ENCODE measurements at regions not wholly inside any gene's neighbourhood (a gene's known extent, or its start where the extent isn't known, plus 50 kb on each side); places are given as distances from the start of the nearest gene placed in this dataset.

- TF ChIP-seq ZFX (IDR thresholded peaks at IDR 0.05; ENCODE audit: borderline replicate concordance) = no peak
- TF ChIP-seq, protein P1, sequence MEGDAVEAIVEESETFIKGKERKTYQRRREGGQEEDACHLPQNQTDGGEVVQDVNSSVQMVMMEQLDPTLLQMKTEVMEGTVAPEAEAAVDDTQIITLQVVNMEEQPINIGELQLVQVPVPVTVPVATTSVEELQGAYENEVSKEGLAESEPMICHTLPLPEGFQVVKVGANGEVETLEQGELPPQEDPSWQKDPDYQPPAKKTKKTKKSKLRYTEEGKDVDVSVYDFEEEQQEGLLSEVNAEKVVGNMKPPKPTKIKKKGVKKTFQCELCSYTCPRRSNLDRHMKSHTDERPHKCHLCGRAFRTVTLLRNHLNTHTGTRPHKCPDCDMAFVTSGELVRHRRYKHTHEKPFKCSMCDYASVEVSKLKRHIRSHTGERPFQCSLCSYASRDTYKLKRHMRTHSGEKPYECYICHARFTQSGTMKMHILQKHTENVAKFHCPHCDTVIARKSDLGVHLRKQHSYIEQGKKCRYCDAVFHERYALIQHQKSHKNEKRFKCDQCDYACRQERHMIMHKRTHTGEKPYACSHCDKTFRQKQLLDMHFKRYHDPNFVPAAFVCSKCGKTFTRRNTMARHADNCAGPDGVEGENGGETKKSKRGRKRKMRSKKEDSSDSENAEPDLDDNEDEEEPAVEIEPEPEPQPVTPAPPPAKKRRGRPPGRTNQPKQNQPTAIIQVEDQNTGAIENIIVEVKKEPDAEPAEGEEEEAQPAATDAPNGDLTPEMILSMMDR (IDR thresholded peaks at IDR 0.05) = no peak
- H3K27ac ChIP-seq = no peak overlapping the region
These were observed 275.3 kb downstream of the SOX11 start for GRCh38 chr2:5967506-5967905.

DNA sequence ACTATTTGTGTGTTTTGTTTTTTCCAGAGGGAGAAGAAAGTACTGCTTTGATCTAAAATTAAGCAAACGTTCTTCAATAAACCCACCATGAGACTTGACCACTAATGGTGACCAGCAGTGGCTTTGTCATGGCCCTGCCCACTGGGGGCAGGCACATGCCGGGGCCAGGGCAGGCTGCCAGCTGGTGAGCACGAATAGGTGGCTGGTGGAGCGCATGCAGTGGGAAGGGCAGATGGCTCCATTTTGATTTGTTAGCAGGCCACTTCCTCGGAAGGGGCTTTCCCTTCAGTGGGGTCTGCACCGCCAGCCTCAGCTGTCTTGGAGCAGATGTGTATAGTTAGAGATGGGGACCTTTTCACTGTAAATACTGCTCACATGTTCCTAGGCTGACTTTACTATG is 277.1 kb downstream of the SOX11 start:
- H3K27ac ChIP-seq = no peak overlapping the region
- TF ChIP-seq, protein P1 (IDR thresholded peaks at IDR 0.05) = no peak
- no peak for TF ChIP-seq ZFX (IDR thresholded peaks at IDR 0.05; ENCODE audit: borderline replicate concordance)

DNA sequence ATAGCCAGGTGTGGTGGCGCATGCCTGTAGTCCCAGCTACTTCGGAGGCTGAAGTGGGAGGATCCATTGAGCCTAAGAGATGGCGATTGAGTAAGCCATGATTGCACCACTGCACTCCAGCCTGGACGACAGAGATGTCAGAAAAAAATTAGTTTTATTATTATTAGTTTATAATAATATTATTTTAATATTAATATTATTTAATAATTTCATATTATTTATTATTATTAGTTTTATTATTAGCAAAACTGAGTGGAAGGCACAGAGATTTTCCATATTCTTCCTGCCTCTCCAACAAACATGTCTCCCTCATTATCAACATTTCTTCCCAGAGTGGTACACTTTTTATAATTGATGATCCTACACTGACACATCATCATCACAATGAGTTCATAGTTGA is 278.2 kb downstream of the SOX11 start:
- TF ChIP-seq, protein P1 (IDR thresholded peaks at IDR 0.05) = no peak
- TF ChIP-seq ZFX (IDR thresholded peaks at IDR 0.05; ENCODE audit: borderline replicate concordance) = no peak
- H3K27ac ChIP-seq = no peak overlapping the region

DNA sequence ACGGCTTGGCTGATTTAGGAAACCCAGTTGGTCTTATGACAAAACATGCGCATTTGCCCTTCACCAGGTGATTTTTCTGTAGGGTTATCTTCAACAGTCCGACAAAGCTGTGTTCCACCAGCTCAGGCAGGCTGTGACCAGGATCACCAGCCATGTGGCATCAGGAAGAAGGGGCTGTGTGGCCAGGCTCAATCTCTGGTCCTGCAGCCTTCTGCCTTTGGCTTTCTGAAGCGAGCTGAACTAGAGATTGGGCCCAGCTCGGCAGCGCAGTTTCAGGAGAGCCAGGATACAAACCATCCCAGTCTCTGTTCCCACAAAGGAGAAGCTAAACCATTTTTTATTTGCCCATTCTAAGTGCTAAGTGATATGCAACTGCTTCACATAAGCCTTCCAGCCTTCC is 282.3 kb downstream of the SOX11 start:
- TF ChIP-seq, protein P1 (IDR thresholded peaks at IDR 0.05) = no peak
- H3K27ac ChIP-seq = no peak overlapping the region

DNA sequence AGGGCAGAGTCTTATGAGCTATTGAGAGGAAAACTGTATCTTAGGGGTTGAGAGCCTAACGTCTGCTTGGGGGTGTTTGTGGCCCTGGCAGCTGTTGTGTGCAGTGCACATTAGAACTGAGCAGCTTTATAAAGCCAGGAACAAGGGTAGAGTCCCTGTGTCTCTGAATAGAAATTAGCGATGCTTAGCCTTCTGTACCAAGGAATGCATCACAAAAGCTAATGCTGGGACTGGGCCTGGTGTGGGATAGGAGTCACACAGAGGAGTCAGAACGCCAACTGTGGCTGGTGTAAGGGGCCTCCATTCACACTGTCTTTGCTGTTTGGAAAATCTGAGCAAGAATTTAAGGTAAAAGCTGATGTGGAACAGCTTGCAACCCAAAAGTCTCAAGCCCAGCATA is 283.2 kb downstream of the SOX11 start:
- no peak for TF ChIP-seq ZFX (IDR thresholded peaks at IDR 0.05; ENCODE audit: borderline replicate concordance)
- TF ChIP-seq, protein P1 (IDR thresholded peaks at IDR 0.05) = no peak

DNA sequence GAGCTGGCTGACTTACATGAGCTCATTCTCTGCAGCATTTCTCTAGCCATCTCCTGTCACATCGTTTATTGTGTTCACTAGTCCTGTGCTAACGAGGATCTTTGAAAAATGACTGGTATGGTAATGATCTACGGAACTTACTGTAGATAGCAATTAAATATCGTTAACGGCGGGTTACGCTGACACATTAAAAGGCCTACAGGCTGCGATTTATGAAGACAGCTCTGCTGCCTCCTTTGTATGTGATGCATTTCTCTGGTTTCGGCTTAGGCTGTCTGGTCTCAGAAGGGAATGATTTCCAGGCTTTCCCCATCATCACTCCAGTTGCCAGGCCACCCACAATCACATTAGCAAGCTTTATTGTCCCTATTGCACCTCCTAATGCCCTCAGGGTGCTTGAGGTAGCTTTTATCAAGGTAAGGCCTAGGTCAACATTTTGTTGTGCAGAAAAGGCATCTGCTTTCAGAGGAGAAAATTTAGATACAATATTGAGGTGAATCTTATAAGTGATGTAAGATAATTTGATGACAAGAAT is 284.4 kb downstream of the SOX11 start:
- TF ChIP-seq, protein P1 (IDR thresholded peaks at IDR 0.05) = no peak
- TF ChIP-seq ZFX (IDR thresholded peaks at IDR 0.05; ENCODE audit: borderline replicate concordance) = no peak
- no peak overlapping the region for H3K27ac ChIP-seq

More for the DNA sequence above, 283.2 kb downstream of the SOX11 start:
- no peak overlapping the region for H3K27ac ChIP-seq

DNA sequence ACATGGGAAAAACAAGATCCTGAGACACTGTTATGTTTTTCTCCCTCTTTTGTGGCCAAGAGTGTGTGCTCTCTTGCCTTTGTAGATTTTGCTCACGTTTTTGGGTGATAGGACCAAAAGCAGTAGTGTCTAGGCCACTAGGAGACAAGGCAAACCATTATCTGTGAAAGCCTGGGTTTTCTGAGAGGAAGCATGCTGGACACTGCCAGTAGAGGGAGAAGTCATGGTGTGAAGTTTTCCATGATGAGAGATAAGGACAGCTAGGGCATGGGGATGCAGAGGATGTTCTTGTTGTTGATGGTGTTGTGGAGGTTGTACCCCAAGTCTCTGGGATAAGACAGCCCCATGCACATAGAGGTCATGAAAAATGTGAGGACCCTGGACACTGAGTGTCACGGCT is 285.3 kb downstream of the SOX11 start:
- TF ChIP-seq ZFX (IDR thresholded peaks at IDR 0.05; ENCODE audit: borderline replicate concordance) = no peak
- H3K27ac ChIP-seq = no peak overlapping the region

GRCh38 chr2:5978131-5978751 is 286.1 kb downstream of the SOX11 start:
- no peak for TF ChIP-seq ZFX (IDR thresholded peaks at IDR 0.05; ENCODE audit: borderline replicate concordance)
- H3K27ac ChIP-seq = no peak overlapping the region

Measured in 22Rv1 (cell line).